CD8-positive, alpha-beta memory T cell (primary cell): ENCODE measurements at regions not wholly inside any gene's neighbourhood (a gene's known extent, or its start where the extent isn't known, plus 50 kb on each side); places are given as distances from the start of the nearest gene placed in this dataset.

ENCODE experiments used
- CTCF ChIA-PET: fragments of 350-600 bp; sonication (Branson Sonifier 250); formaldehyde crosslinking; loops from one replicate; lab custom pipeline; 2021; ENCODE audit warnings: antibody characterized with exemption; lab: Charles Lee
- POLR2A ChIA-PET: fragments of 350-600 bp; sonication (Branson Sonifier 250); formaldehyde crosslinking; loops from one replicate; lab custom pipeline; 2021; ENCODE audit warnings: antibody characterized with exemption; lab: Charles Lee
- DNase-seq, 5 donors: peaks; one replicate each; pipeline versions ENCODE4 v3.0.0 to v3.0.0-alpha.2; 2020 to 2022; ENCODE audit warnings: mixed read lengths in 1 of 5
- H3K27ac ChIP-seq: one replicate; pipeline ENCODE4 v1.7.0; 2013; ENCODE audit warnings: low read depth, mild to moderate bottlenecking, low read length, moderate library complexity
- H3K27me3 ChIP-seq: 2 replicates; pipeline ENCODE4 v1.7.0; 2013; ENCODE audit warnings: low read length, mild to moderate bottlenecking; ENCODE audit not compliant: insufficient read depth, poor library complexity, severe bottlenecking
- H3K36me3 ChIP-seq: 2 replicates; pipeline ENCODE4 v1.7.0; 2013; ENCODE audit warnings: mild to moderate bottlenecking, low read length, moderate library complexity; ENCODE audit not compliant: insufficient read depth
- H3K4me1 ChIP-seq: 2 replicates; pipeline ENCODE4 v1.7.0; 2013; ENCODE audit warnings: mild to moderate bottlenecking, low read length, moderate library complexity; ENCODE audit not compliant: insufficient read depth
- H3K4me3 ChIP-seq: 2 replicates; pipeline ENCODE4 v1.7.0; 2013; ENCODE audit warnings: mild to moderate bottlenecking, low read length
- H3K9me3 ChIP-seq: 2 replicates; pipeline ENCODE4 v1.7.0; 2013; ENCODE audit warnings: mild to moderate bottlenecking, low read length
- H3K27ac Mint-ChIP-seq, 8 donors: one replicate each; pipeline ENCODE4 v1.8.0; 2020 to 2021; ENCODE audit warnings: mixed read lengths in 8 of 8, mild to moderate bottlenecking in 6 of 8, inconsistent platforms in 3 of 8, moderate library complexity in 3 of 8
- H3K27me3 Mint-ChIP-seq, 2 donors: one replicate each; pipeline ENCODE4 v1.8.0; 2020 to 2021; ENCODE audit warnings: mixed read lengths in 2 of 2, mild to moderate bottlenecking in 1 of 2, moderate library complexity in 1 of 2
- H3K36me3 Mint-ChIP-seq, 3 donors: one replicate each; pipeline ENCODE4 v1.8.0; 2020 to 2021; ENCODE audit warnings: mixed read lengths in 3 of 3, inconsistent platforms in 1 of 3, mild to moderate bottlenecking in 1 of 3
- H3K4me1 Mint-ChIP-seq, 3 donors: one replicate each; pipeline ENCODE4 v1.8.0; 2020 to 2021; ENCODE audit warnings: mixed read lengths in 3 of 3, inconsistent platforms in 1 of 3, mild to moderate bottlenecking in 1 of 3
- H3K4me3 Mint-ChIP-seq, 7 donors: one replicate each; pipeline ENCODE4 v1.8.0; 2020 to 2021; ENCODE audit warnings: mixed read lengths in 7 of 7, mild to moderate bottlenecking in 6 of 7, moderate library complexity in 4 of 7, inconsistent platforms in 2 of 7
- H3K9me3 Mint-ChIP-seq, 5 donors: one replicate each; pipeline ENCODE4 v1.8.0; 2020 to 2022; ENCODE audit warnings: mixed read lengths in 5 of 5, mild to moderate bottlenecking in 3 of 5, moderate library complexity in 2 of 5, inconsistent platforms in 1 of 5

- Mint-ChIP-seq H3K27me3 (peaks cover 0 to 8% of the 10 kb centered on the region in 2 donors), H3K36me3 (no peaks in the 10 kb centered on the region), H3K27ac (no peak overlapping the region), H3K4me1 (peaks cover 0 to under 1% (median 0%) of the 10 kb centered on the region in 3 donors), H3K9me3 (no peaks in the 10 kb centered on the region), H3K4me3 (no peak overlapping the region)
- Histone ChIP-seq H3K9me3 (no peaks in the 10 kb centered on the region), H3K4me1 (no peaks in the 10 kb centered on the region), H3K4me3 (no peak overlapping the region), H3K27ac (no peak overlapping the region), H3K27me3 (no peaks in the 10 kb centered on the region), H3K36me3 (no peaks in the 10 kb centered on the region)
- ChIA-PET POLR2A (no interaction called here), CTCF (no interaction called here)
- DNase-seq: no peak
Measured at GRCh38 chr4:104907074-104907649, 239.5 kb upstream of the TET2 start.

- CTCF ChIA-PET: no interaction called here
Measured at GRCh38 chr4:104907991-104908390, 238.7 kb upstream of the TET2 start.

DNA sequence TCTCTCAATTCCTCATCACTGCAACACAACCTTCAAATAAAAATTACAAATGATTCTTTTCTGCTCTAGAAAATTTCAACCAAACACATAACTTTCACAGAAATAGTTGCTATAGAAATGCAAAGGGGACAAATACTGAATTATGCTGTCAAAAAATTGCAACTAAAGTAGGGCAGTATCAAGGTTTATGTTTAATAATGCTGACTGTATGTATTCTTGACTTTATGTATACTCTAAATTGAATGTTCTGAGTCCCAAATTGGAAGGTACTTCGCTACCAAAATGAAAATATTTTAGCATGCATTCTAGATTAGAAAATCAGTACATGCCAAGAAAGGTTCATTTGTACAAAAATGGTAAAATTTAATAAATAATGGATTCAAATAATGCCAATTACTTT is 237.3 kb upstream of the TET2 start:
- H3K27me3 Mint-ChIP-seq: peaks cover 0 to 14% of the 10 kb centered on the region in 2 donors
- Histone ChIP-seq H3K36me3 (no peaks in the 10 kb centered on the region), H3K4me1 (no peaks in the 10 kb centered on the region), H3K4me3 (no peak overlapping the region), H3K27ac (no peak overlapping the region), H3K27me3 (no peaks in the 10 kb centered on the region), H3K9me3 (no peaks in the 10 kb centered on the region)
- POLR2A ChIA-PET: no interaction called here
- H3K4me1 Mint-ChIP-seq: no peaks in the 10 kb centered on the region
- peaks cover 0 to 2% (median 2%) of the 10 kb centered on the region in 5 donors for H3K9me3 Mint-ChIP-seq
- H3K36me3 Mint-ChIP-seq: peaks cover 0 to 4% (median 0%) of the 10 kb centered on the region in 3 donors
- no peak for DNase-seq
- no peak overlapping the region for H3K4me3 Mint-ChIP-seq
- CTCF ChIA-PET: no interaction called here
- H3K27ac Mint-ChIP-seq: no peak overlapping the region

More at GRCh38 chr4:104907991-104908390, 238.7 kb upstream of the TET2 start:
- peaks cover 0 to 3% (median 0%) of the 10 kb centered on the region in 3 donors for H3K36me3 Mint-ChIP-seq
- H3K27ac Mint-ChIP-seq: no peak overlapping the region
- Histone ChIP-seq H3K27ac (no peak overlapping the region), H3K4me3 (no peak overlapping the region), H3K4me1 (no peaks in the 10 kb centered on the region), H3K9me3 (no peaks in the 10 kb centered on the region), H3K27me3 (no peaks in the 10 kb centered on the region), H3K36me3 (no peaks in the 10 kb centered on the region)
- no peak overlapping the region for H3K4me3 Mint-ChIP-seq
- DNase-seq: no peak
- POLR2A ChIA-PET: no interaction called here
- peaks cover 0 to 2% (median 2%) of the 10 kb centered on the region in 5 donors for H3K9me3 Mint-ChIP-seq
- peaks cover 0 to 13% of the 10 kb centered on the region in 2 donors for H3K27me3 Mint-ChIP-seq
- H3K4me1 Mint-ChIP-seq: no peaks in the 10 kb centered on the region

DNA sequence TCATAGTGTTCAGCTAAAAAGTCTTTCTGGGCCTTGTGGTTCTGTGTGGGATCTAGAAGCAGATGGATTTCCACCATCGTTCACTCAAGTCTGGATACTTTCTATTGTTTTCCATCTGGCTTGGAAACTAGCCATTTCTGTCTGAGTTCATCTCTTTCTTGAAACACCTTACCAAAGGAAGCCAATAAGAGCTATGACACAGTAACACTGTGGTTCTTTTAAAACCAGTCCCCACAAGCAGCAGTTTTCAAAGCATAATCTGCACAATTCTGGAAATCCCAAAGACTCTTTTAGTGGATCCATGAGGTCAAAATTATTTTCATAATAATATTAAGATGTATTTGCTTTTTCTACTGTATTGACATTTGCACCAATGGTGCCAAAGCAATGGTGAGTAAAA is 234.2 kb upstream of the TET2 start:
- H3K27ac ChIP-seq: no peak overlapping the region
- no peaks in the 10 kb centered on the region for H3K9me3 ChIP-seq
- Mint-ChIP-seq H3K4me1 (no peaks in the 10 kb centered on the region), H3K9me3 (peaks cover 0 to 2% (median 2%) of the 10 kb centered on the region in 5 donors), H3K27me3 (peaks cover 0 to 8% of the 10 kb centered on the region in 2 donors), H3K4me3 (no peak overlapping the region), H3K27ac (no peak overlapping the region), H3K36me3 (peaks cover 0 to 4% (median 0%) of the 10 kb centered on the region in 3 donors)
- H3K4me3 ChIP-seq: no peak overlapping the region
- no peaks in the 10 kb centered on the region for H3K4me1 ChIP-seq
- no peak for DNase-seq
- CTCF ChIA-PET: no interaction called here
- POLR2A ChIA-PET: no interaction called here
- H3K27me3 ChIP-seq: no peaks in the 10 kb centered on the region
- no peaks in the 10 kb centered on the region for H3K36me3 ChIP-seq

- Mint-ChIP-seq H3K36me3 (peaks cover 0 to 4% (median 0%) of the 10 kb centered on the region in 3 donors), H3K4me1 (peaks cover 7 to 16% (median 15%) of the 10 kb centered on the region in 3 donors), H3K27me3 (peaks cover 0 to 8% of the 10 kb centered on the region in 2 donors), H3K27ac (no peak overlapping the region), H3K9me3 (peaks cover 0 to 2% (median 2%) of the 10 kb centered on the region in 5 donors), H3K4me3 (no peak overlapping the region)
- Histone ChIP-seq H3K36me3 (no peaks in the 10 kb centered on the region), H3K4me1 (no peaks in the 10 kb centered on the region), H3K4me3 (no peak overlapping the region), H3K27ac (no peak overlapping the region), H3K27me3 (no peaks in the 10 kb centered on the region), H3K9me3 (no peaks in the 10 kb centered on the region)
- ChIA-PET POLR2A (interaction anchor here (0.7 kb wide), 1 partner anchor 82 kb away, joined by 3 read pairs; no protein-coding TSS in a partner anchor), CTCF (no interaction called here)
- DNase-seq: no peak
Measured at GRCh38 chr4:104915373-104915772, 231.3 kb upstream of the TET2 start.

DNA sequence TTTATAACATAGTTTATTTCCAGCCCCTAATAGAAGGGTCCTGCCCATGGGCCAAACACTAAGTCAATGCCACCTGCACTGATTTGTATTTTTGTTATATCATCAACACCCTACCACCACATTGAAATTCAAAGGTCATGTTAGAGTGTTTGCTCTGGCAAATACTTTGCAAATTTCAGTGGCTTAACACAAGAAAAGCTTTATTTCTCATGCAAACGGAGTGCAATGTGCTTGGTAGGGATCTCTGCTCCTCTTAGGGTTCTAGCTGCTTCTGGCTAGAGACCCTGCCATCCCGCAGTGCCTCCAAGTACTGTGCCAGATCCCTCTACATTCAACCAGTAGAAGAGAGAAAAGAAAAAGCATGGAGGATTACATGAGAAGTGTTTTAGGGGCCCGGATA is 230.8 kb upstream of the TET2 start:
- H3K4me3 ChIP-seq: no peak overlapping the region
- H3K27ac ChIP-seq: no peak overlapping the region
- no peaks in the 10 kb centered on the region for H3K36me3 ChIP-seq
- peaks cover 8 to 21% (median 16%) of the 10 kb centered on the region in 3 donors for H3K4me1 Mint-ChIP-seq
- peaks cover 0 to 8% of the 10 kb centered on the region in 2 donors for H3K27me3 Mint-ChIP-seq
- no peak for DNase-seq
- ChIA-PET POLR2A (no interaction called here), CTCF (no interaction called here)
- H3K36me3 Mint-ChIP-seq: peaks cover 0 to 4% (median 0%) of the 10 kb centered on the region in 3 donors
- no peaks in the 10 kb centered on the region for H3K4me1 ChIP-seq
- no peak overlapping the region for H3K27ac Mint-ChIP-seq
- H3K27me3 ChIP-seq: no peaks in the 10 kb centered on the region
- no peak overlapping the region for H3K4me3 Mint-ChIP-seq
- H3K9me3 Mint-ChIP-seq: peaks cover 0 to 2% (median 2%) of the 10 kb centered on the region in 5 donors
- no peaks in the 10 kb centered on the region for H3K9me3 ChIP-seq

DNA sequence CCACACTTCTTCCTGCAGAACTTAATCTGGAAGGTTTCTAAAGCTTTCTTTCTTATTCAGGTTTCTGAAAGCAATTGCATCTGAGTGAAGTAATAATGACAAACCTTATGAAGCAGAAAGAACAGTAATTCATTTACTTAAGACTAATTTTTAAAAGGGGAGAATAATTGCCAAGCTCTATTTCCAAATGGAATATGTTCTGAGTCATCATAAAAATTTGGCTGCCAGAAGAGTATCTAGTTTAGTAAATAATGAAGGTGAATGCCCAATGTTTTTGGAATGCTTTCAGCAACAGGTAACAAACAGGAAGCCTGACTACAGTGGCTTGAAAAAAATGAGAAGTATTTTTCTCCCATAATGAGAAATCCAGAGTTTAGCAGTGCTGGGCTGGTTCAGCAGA is 227.3 kb upstream of the TET2 start:
- H3K27ac Mint-ChIP-seq: peak overlapping the region in 1 of 8 donors; percentile 8
- no peak overlapping the region for H3K4me3 Mint-ChIP-seq
- no peak for DNase-seq
- no peaks in the 10 kb centered on the region for H3K9me3 ChIP-seq
- H3K27me3 Mint-ChIP-seq: no peaks in the 10 kb centered on the region
- H3K4me1 ChIP-seq: no peaks in the 10 kb centered on the region
- no peak overlapping the region for H3K27ac ChIP-seq
- POLR2A ChIA-PET: no interaction called here
- no peaks in the 10 kb centered on the region for H3K36me3 Mint-ChIP-seq
- no peaks in the 10 kb centered on the region for H3K9me3 Mint-ChIP-seq
- H3K4me1 Mint-ChIP-seq: peaks cover 8 to 21% (median 16%) of the 10 kb centered on the region in 3 donors
- no peak overlapping the region for H3K4me3 ChIP-seq
- H3K27me3 ChIP-seq: no peaks in the 10 kb centered on the region
- H3K36me3 ChIP-seq: no peaks in the 10 kb centered on the region
- CTCF ChIA-PET: no interaction called here

DNA sequence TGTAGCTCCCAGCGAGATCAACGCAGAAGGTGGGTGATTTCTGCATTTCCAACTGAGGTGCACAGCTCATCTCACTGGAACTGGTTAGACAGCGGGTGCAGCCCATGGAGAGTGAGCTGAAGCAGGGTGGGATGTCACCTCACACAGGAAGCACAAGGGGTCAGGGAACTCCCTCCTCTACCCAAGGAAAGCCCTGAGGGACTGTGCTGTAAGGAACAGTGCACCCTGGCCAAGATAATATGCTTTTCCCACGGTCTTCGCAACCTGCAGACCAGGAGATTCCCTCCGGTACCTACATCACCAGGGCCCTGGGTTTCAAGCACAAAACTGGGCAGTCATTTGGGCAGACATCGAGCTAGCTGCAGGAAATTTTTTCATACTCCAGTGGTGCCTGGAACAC is 216.4 kb upstream of the TET2 start:
- no peak for DNase-seq
- Mint-ChIP-seq H3K36me3 (peaks cover 0 to 16% (median 3%) of the 10 kb centered on the region in 3 donors), H3K27ac (peak overlapping the region in 4 of 8 donors; percentile 51 to 87 (median 61)), H3K27me3 (no peaks in the 10 kb centered on the region), H3K4me1 (peaks cover 25 to 51% (median 30%) of the 10 kb centered on the region in 3 donors), H3K9me3 (peaks cover 9 to 22% (median 13%) of the 10 kb centered on the region in 5 donors), H3K4me3 (peak overlapping the region in 4 of 7 donors; percentile 18 to 65 (median 30))
- H3K36me3 ChIP-seq: no peaks in the 10 kb centered on the region
- H3K27ac ChIP-seq: no peak overlapping the region
- H3K4me3 ChIP-seq: no peak overlapping the region
- peaks cover 7% of the 10 kb centered on the region for H3K4me1 ChIP-seq
- H3K27me3 ChIP-seq: no peaks in the 10 kb centered on the region
- ChIA-PET POLR2A (no interaction called here), CTCF (no interaction called here)
- H3K9me3 ChIP-seq: no peaks in the 10 kb centered on the region
